NCI-H460 (cell line): ENCODE measurements at regions not wholly inside any gene's neighbourhood (a gene's known extent, or its start where the extent isn't known, plus 50 kb on each side); places are given as distances from the start of the nearest gene placed in this dataset.
"Not testable (repeated sequence)": the region's sequence is repeated elsewhere in the genome, so short reads cannot be mapped to it uniquely, and the experiment has no call there.

Source experiments
- DNase-seq: peaks from one replicate; pipeline ENCODE4 v3.0.0-alpha.2; 2016; ENCODE audit warnings: low read depth; ENCODE audit errors: extremely low read depth

GRCh38 chr4:117135634-117136354 is 50.4 kb upstream of the TRAM1L1 start:
- DNase-seq: no peak

GRCh38 chr4:117137145-117137544 is 51.8 kb upstream of the TRAM1L1 start:
- no peak for DNase-seq

DNA sequence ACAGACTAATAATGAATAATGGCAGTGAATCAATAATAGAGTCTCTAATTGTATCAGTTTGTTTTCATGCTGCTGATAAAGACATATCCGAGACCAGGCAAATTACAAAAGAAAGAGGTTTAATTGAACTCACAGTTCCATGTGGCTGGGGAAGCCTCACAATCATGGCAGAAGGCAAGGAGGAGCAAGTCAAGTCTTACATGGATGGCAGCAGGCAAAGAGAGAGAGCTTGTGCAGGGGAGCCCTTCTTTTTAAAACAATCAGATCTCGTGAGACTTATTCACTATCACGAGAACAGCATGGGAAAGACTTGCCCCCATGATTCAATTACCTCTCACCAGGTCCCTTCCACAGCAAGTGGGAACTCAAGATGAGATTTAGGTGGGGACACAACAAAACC is 53.4 kb upstream of the TRAM1L1 start:
- not testable (repeated sequence) for DNase-seq

DNA sequence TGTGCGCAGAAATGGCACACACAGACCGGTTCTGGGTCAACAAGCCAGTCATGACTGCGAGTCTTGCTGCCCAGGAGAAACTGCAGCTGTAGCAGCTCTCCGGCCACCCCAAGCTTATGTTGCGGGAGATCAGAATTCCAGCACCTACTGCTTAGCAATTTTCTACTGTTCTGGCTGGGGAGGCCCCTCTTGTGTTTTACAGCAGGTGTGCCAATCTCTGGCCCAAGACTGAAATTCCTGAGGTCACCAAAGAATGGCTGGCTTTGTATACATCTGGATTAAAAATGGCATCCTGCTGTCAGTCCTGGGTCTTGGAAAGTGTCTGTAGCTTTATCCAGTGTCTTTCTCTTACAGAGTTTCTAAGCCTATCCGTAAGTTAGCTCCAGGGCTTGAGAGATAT is 68.9 kb upstream of the TRAM1L1 start:
- no peak for DNase-seq

DNA sequence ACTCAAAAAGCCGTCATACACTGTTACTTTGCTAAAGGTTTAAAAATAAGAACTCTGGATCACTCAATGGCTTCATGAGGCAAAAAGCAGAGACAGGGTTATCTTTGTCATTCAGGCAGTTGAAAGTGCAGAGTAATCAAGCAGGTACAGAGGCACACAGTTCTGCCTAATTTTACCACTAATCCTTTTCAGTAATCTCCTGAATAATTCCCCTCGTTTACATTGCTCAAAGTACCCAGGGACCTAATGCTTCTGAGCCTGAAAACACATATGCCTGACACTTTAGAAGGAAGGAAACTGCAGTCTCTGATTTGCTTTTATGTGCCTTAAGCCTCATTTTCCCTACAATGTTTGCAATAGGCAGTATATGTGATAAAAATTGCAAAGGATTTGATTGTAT is 71.4 kb upstream of the TRAM1L1 start:
- DNase-seq: no peak

DNA sequence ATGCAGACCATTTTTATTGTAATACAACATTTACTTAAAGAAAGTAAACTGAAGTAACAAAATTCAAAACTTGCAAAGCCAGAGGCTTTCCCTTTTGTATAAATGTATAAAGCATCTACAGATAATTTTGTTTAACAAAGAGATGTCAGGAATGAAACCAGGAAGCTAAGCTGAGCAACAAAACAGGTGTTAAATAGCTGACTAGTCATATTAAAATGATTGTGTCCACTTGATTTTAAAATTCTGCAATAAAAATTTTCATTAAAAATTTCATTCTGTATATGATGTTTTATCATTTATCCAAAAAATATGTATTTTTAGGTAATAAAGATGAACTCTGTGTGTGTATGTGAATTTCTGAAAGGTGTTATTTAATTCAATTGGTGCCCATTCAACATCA is 72.0 kb upstream of the TRAM1L1 start:
- DNase-seq: no peak

GRCh38 chr4:117162976-117163375 is 77.6 kb upstream of the TRAM1L1 start:
- DNase-seq: no peak

DNA sequence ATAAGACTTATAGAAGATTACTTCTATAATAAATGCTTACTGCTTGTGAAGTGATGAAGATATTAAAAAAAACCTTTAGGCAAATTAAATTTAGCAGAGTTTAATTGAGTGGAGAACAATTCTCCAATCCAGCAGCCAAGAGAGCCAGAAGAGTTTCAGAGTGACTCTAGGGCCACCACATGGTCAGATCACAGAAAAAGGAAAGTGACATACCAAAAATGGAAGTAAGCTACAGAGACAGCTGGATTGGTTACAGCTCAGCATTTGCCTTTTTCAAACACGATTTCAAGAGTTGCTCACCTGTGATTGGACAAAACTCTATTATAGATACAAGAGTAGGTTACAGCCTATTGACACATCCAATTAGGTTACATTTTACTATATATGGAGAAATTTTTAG is 79.0 kb upstream of the TRAM1L1 start:
- DNase-seq: no peak

- DNase-seq: not testable (repeated sequence)
Observed at GRCh38 chr4:117175369-117175768, 90.0 kb upstream of the TRAM1L1 start.

GRCh38 chr4:117203231-117203630 is 117.9 kb upstream of the TRAM1L1 start:
- DNase-seq: no peak

DNA sequence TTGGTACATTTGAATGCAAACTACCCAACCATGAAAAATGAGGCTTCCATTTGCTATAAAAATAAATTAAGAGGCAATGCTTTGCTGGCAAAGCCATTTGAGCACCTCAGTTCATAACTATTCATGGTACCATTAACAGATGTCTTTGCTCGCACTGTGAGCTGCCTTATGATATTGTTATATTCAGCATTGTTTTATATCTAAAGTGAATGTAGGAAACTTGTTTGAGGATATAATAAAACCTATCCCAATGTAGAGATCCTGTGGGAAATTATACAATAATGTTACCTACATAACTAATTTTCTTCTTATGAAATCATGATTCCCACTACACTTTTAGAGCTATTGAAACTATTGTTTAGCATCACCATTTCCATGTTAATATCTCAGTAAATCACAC is 125.2 kb upstream of the TRAM1L1 start:
- no peak for DNase-seq

GRCh38 chr4:117224256-117224655 is 138.9 kb upstream of the TRAM1L1 start:
- DNase-seq: no peak

GRCh38 chr4:117225471-117225870 is 140.1 kb upstream of the TRAM1L1 start:
- no peak for DNase-seq

- no peak for DNase-seq
Observed at GRCh38 chr4:117227925-117228324, 142.5 kb upstream of the TRAM1L1 start.

DNA sequence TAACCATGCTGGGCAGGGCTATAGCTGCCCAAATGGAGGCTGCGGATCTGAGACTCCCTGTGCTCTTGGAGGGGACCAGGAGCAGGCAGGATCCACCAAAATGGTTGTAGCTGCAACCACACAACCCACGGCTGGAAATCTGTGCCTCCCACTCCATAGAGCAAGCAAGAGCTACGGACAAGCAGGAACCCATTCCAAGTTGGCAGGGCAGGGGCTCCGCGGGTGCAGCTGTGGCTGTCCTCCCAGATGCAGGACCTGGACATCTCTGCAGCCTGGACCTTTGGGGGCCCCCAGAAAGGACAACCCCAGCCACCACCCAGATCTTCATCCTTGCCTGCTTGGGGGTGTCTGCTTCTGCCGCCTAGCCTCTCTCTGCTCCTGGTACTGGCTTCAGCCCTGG is 154.1 kb upstream of the TRAM1L1 start:
- no peak for DNase-seq

DNA sequence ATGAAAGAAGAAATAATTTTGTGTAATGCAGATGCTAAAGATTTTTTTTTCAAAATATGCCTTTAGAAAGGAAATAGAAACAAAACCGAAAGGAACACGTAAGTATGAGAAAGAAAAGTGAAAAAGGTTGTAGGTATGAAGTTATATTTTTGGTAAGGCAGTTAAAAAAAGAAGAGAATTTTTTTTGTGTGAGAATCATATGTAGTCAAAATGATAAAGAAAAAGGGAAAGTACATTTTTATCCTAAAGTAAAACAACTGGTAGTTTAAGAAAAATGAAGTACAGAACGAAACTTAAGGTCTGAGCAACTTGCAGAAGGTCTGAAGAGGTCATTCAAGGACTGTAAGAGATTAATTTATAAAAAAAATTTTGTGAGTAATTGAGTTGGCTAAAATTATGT is 164.0 kb upstream of the TRAM1L1 start:
- DNase-seq: no peak

DNA sequence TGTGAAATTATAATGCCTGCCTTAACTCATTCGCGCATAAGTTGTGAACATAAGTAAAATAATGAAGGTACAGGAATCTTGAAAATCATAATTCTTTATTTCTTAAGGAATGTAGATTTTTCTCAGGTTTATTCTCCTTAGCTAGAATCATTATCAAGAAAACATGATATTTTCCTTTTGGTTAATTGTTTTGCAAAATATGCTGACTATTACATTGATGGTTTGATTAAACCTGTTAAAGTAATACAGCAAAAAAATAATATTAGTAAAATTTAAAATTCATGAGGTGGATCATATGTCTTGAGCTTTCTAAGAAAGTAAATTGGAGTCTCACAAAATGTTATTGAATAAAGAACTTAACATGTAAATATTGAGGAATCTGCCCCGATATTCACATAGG is 178.7 kb upstream of the TRAM1L1 start:
- no peak for DNase-seq

- DNase-seq: no peak
Observed at GRCh38 chr4:117267317-117267716, 181.9 kb upstream of the TRAM1L1 start.

DNA sequence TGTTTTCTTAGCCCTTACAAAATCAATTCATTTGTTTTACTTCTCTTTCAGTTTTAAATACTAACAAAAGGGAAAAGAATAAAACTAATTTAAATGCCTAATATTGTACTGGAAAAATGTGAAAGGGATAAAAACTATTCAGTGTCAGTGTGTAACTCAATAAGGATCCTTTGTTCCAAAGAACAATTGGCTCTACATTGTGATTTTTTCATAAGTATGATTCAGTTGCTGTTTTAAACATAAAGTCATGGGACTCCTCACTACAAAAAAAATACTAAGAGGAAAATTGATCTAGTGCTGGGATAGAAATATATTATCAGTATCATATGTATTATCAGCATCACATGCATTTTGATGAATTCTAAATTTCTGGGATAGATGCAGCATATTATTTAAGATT is 199.4 kb upstream of the TRAM1L1 start:
- no peak for DNase-seq

- no peak for DNase-seq
Observed at GRCh38 chr4:117293784-117294183, 208.4 kb upstream of the TRAM1L1 start.

GRCh38 chr4:117302226-117302625 is 216.8 kb upstream of the TRAM1L1 start:
- DNase-seq: no peak

- DNase-seq: no peak
Observed at GRCh38 chr4:117311215-117311614, 225.8 kb upstream of the TRAM1L1 start.

- DNase-seq: no peak
Observed at GRCh38 chr4:117311989-117312388, 226.6 kb upstream of the TRAM1L1 start.
